ENCODE measurements at regions not wholly inside any gene's neighbourhood (a gene's known extent, or its start where the extent isn't known, plus 50 kb on each side); places are given as distances from the start of the nearest gene placed in this dataset.

GRCh38 chr12:102735104-102735503, 181.9 kb downstream of the PAH start:
- no peak for TF ChIP-seq CTCF (IDR thresholded peaks at IDR 0.05)

GRCh38 chr12:102730996-102731395, 186.0 kb downstream of the PAH start:
- ATAC-seq (no peak), DNase-seq (no peak)
- no peaks in the 10 kb centered on the region for H3K9me3 ChIP-seq
- intact Hi-C loops (cut with DNase I): no loop called here
- no peaks in the 10 kb centered on the region for H3K4me1 ChIP-seq
- no peak for TF ChIP-seq CTCF (IDR thresholded peaks at IDR 0.05)
- no peak overlapping the region for H3K4me3 ChIP-seq
- H3K27me3 ChIP-seq: no peaks in the 10 kb centered on the region
- no peak overlapping the region for H3K27ac ChIP-seq
- H3K36me3 ChIP-seq: no peaks in the 10 kb centered on the region

More at GRCh38 chr12:102735104-102735503, 181.9 kb downstream of the PAH start:
- Histone ChIP-seq H3K4me1 (no peaks in the 10 kb centered on the region), H3K27ac (no peak overlapping the region), H3K36me3 (no peaks in the 10 kb centered on the region), H3K27me3 (no peaks in the 10 kb centered on the region), H3K4me3 (no peak overlapping the region), H3K9me3 (no peaks in the 10 kb centered on the region)
- DNase-seq (no peak), ATAC-seq (no peak)
- intact Hi-C loops (cut with DNase I): no loop called here

- Histone ChIP-seq H3K4me3 (no peak overlapping the region), H3K9me3 (no peaks in the 10 kb centered on the region), H3K27ac (no peak overlapping the region), H3K4me1 (no peaks in the 10 kb centered on the region), H3K36me3 (no peaks in the 10 kb centered on the region), H3K27me3 (no peaks in the 10 kb centered on the region)
- ATAC-seq: no peak
- intact Hi-C loops (cut with DNase I): no loop called here
- DNase-seq: no peak
- no peak for TF ChIP-seq CTCF (IDR thresholded peaks at IDR 0.05)
These were observed 188.4 kb downstream of the PAH start for GRCh38 chr12:102728506-102729242.

GRCh38 chr12:102726686-102727085, 190.4 kb downstream of the PAH start:
- Histone ChIP-seq H3K4me1 (no peaks in the 10 kb centered on the region), H3K4me3 (no peak overlapping the region), H3K27me3 (no peaks in the 10 kb centered on the region), H3K36me3 (no peaks in the 10 kb centered on the region), H3K9me3 (no peaks in the 10 kb centered on the region), H3K27ac (no peak overlapping the region)
- TF ChIP-seq CTCF (IDR thresholded peaks at IDR 0.05): no peak
- ATAC-seq (no peak), DNase-seq (no peak)
- intact Hi-C loops (cut with DNase I): no loop called here

GRCh38 chr12:102722147-102722546, 194.9 kb downstream of the PAH start:
- H3K4me3 ChIP-seq: no peak overlapping the region
- intact Hi-C loops (cut with DNase I): no loop called here
- no peak for TF ChIP-seq CTCF (IDR thresholded peaks at IDR 0.05)
- no peaks in the 10 kb centered on the region for H3K27me3 ChIP-seq
- no peak for ATAC-seq
- no peaks in the 10 kb centered on the region for H3K4me1 ChIP-seq
- H3K9me3 ChIP-seq: no peaks in the 10 kb centered on the region
- no peak for DNase-seq
- no peaks in the 10 kb centered on the region for H3K36me3 ChIP-seq
- no peak overlapping the region for H3K27ac ChIP-seq

Measured in left lung (tissue), 4 donors.